Astrocyte (in vitro differentiated cells and primary cell): ENCODE measurements at regions not wholly inside any gene's neighbourhood (a gene's known extent, or its start where the extent isn't known, plus 50 kb on each side); places are given as distances from the start of the nearest gene placed in this dataset.

Source experiments
- DNase-seq: peaks from one replicate; pipeline ENCODE4 v3.0.0-alpha.2; 2010; ENCODE audit warnings: low read depth
- FAIRE-seq: peaks from 2 replicates; lab custom pipeline; 2011; peaks lifted over from hg19 to GRCh38; lab: Jason Lieb, UNC
- H2AFZ ChIP-seq: 2 replicates; pipeline ENCODE4 v1.6.0; 2012; ENCODE audit warnings: low read depth, low read length, inconsistent platforms
- H3K27ac ChIP-seq: 2 replicates; pipeline ENCODE4 v1.5.1; 2011; ENCODE audit warnings: low read depth, low read length, inconsistent platforms
- H3K27me3 ChIP-seq: 2 replicates; pipeline ENCODE4 v1.6.0; 2011; ENCODE audit warnings: low read length, inconsistent platforms; ENCODE audit not compliant: insufficient read depth
- H3K36me3 ChIP-seq: 2 replicates; pipeline ENCODE4 v1.5.1; 2011; ENCODE audit warnings: low read length, inconsistent platforms; ENCODE audit not compliant: insufficient read depth
- H3K4me1 ChIP-seq: 2 replicates; pipeline ENCODE4 v1.5.1; 2011; ENCODE audit warnings: low read length, inconsistent platforms; ENCODE audit not compliant: insufficient read depth
- H3K4me2 ChIP-seq: 2 replicates; pipeline ENCODE4 v1.6.0; 2012; ENCODE audit warnings: low read length, inconsistent platforms
- H3K4me3 ChIP-seq: 2 replicates; pipeline ENCODE4 v1.5.1; 2011; ENCODE audit warnings: low read depth, mild to moderate bottlenecking, low read length, inconsistent platforms; ENCODE audit not compliant: insufficient read depth
- H3K79me2 ChIP-seq: 2 replicates; pipeline ENCODE4 v1.6.0; 2012; ENCODE audit warnings: mild to moderate bottlenecking, low read length, inconsistent platforms; ENCODE audit not compliant: insufficient read depth
- H3K9ac ChIP-seq: 2 replicates; pipeline ENCODE4 v1.6.0; 2012; ENCODE audit warnings: mild to moderate bottlenecking, low read length, inconsistent platforms
- H3K9me3 ChIP-seq: 2 replicates; pipeline ENCODE4 v1.5.1; 2012; ENCODE audit warnings: low read depth, mild to moderate bottlenecking, low read length, inconsistent platforms; ENCODE audit not compliant: insufficient read depth
- H4K20me1 ChIP-seq: 2 replicates; pipeline ENCODE4 v1.6.0; 2012; ENCODE audit warnings: low read length, inconsistent platforms; ENCODE audit not compliant: insufficient read depth
- H3K27ac Mint-ChIP-seq: one replicate; pipeline ENCODE4 v1.8.0; 2021; ENCODE audit warnings: mild to moderate bottlenecking, mixed read lengths; ENCODE audit not compliant: unreplicated experiment
- H3K27me3 Mint-ChIP-seq: one replicate; pipeline ENCODE4 v1.8.0; 2021; ENCODE audit warnings: low read depth, mixed read lengths; ENCODE audit not compliant: unreplicated experiment
- H3K36me3 Mint-ChIP-seq: one replicate; pipeline ENCODE4 v1.8.0; 2021; ENCODE audit warnings: low read depth, mixed read lengths; ENCODE audit not compliant: unreplicated experiment
- H3K4me1 Mint-ChIP-seq: one replicate; pipeline ENCODE4 v1.8.0; 2021; ENCODE audit warnings: low read depth, mixed read lengths; ENCODE audit not compliant: unreplicated experiment
- H3K4me3 Mint-ChIP-seq: one replicate; pipeline ENCODE4 v1.8.0; 2021; ENCODE audit warnings: mild to moderate bottlenecking, moderate library complexity, mixed read lengths; ENCODE audit not compliant: unreplicated experiment
- H3K9me3 Mint-ChIP-seq: one replicate; pipeline ENCODE4 v1.8.0; 2021; ENCODE audit warnings: mild to moderate bottlenecking, mixed read lengths; ENCODE audit not compliant: unreplicated experiment
- EZH2 ChIP-seq: IDR thresholded peaks from 2 replicates; pipeline ENCODE4 v1.6.1; 2012; ENCODE audit warnings: mild to moderate bottlenecking, low read length, inconsistent platforms; ENCODE audit not compliant: insufficient read depth
- TF ChIP-seq, protein P1 (sequence below): IDR thresholded peaks from 2 replicates; pipeline ENCODE4 v1.5.1; 2011; ENCODE audit warnings: low read depth, mild to moderate bottlenecking, inconsistent platforms, low read length, moderate library complexity; ENCODE audit not compliant: insufficient read depth

GRCh38 chr4:151960449-151961230, 199.8 kb upstream of the GATB start:
- peaks cover 3% of the 10 kb centered on the region for H3K9me3 Mint-ChIP-seq
- FAIRE-seq: no peak
- H3K4me2 ChIP-seq: no peak overlapping the region
- TF ChIP-seq, protein P1, sequence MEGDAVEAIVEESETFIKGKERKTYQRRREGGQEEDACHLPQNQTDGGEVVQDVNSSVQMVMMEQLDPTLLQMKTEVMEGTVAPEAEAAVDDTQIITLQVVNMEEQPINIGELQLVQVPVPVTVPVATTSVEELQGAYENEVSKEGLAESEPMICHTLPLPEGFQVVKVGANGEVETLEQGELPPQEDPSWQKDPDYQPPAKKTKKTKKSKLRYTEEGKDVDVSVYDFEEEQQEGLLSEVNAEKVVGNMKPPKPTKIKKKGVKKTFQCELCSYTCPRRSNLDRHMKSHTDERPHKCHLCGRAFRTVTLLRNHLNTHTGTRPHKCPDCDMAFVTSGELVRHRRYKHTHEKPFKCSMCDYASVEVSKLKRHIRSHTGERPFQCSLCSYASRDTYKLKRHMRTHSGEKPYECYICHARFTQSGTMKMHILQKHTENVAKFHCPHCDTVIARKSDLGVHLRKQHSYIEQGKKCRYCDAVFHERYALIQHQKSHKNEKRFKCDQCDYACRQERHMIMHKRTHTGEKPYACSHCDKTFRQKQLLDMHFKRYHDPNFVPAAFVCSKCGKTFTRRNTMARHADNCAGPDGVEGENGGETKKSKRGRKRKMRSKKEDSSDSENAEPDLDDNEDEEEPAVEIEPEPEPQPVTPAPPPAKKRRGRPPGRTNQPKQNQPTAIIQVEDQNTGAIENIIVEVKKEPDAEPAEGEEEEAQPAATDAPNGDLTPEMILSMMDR: no peak
- no peaks in the 10 kb centered on the region for H3K9me3 ChIP-seq
- H3K27ac ChIP-seq: no peak overlapping the region
- no peaks in the 10 kb centered on the region for H3K36me3 ChIP-seq
- DNase-seq: no peak
- H3K4me3 Mint-ChIP-seq: no peak overlapping the region
- H4K20me1 ChIP-seq: no peaks in the 10 kb centered on the region
- H3K36me3 Mint-ChIP-seq: no peaks in the 10 kb centered on the region
- no peaks in the 10 kb centered on the region for H3K79me2 ChIP-seq
- H3K27ac Mint-ChIP-seq: no peak overlapping the region
- peaks cover 3% of the 10 kb centered on the region for H3K27me3 ChIP-seq
- no peak overlapping the region for H3K9ac ChIP-seq
- no peak overlapping the region for H3K4me3 ChIP-seq
- no peak overlapping the region for H2AFZ ChIP-seq
- peaks cover 7% of the 10 kb centered on the region for H3K4me1 ChIP-seq
- peaks cover 14% of the 10 kb centered on the region for H3K4me1 Mint-ChIP-seq
- peaks cover 8% of the 10 kb centered on the region for H3K27me3 Mint-ChIP-seq

- H3K9me3 ChIP-seq: no peaks in the 10 kb centered on the region
- DNase-seq (peak; percentile 10), FAIRE-seq (peak; percentile 77)
- H3K9ac ChIP-seq: no peak overlapping the region
- H3K4me2 ChIP-seq: peak overlapping the region; percentile 16
- H3K36me3 ChIP-seq: no peaks in the 10 kb centered on the region
- H4K20me1 ChIP-seq: no peaks in the 10 kb centered on the region
- Mint-ChIP-seq H3K4me3 (no peak overlapping the region), H3K4me1 (peaks cover 12% of the 10 kb centered on the region), H3K36me3 (no peaks in the 10 kb centered on the region), H3K27ac (no peak overlapping the region), H3K27me3 (peaks cover 18% of the 10 kb centered on the region), H3K9me3 (peaks cover 1% of the 10 kb centered on the region)
- no peak overlapping the region for H2AFZ ChIP-seq
- TF ChIP-seq, protein P1: no peak
- no peak for TF ChIP-seq EZH2
- peaks cover 3% of the 10 kb centered on the region for H3K27me3 ChIP-seq
- H3K4me1 ChIP-seq: peaks cover 8% of the 10 kb centered on the region
- peak overlapping the region; percentile 10 for H3K27ac ChIP-seq
- no peaks in the 10 kb centered on the region for H3K79me2 ChIP-seq
- H3K4me3 ChIP-seq: no peak overlapping the region
Observed at GRCh38 chr4:151957153-151957552, 196.3 kb upstream of the GATB start.

DNA sequence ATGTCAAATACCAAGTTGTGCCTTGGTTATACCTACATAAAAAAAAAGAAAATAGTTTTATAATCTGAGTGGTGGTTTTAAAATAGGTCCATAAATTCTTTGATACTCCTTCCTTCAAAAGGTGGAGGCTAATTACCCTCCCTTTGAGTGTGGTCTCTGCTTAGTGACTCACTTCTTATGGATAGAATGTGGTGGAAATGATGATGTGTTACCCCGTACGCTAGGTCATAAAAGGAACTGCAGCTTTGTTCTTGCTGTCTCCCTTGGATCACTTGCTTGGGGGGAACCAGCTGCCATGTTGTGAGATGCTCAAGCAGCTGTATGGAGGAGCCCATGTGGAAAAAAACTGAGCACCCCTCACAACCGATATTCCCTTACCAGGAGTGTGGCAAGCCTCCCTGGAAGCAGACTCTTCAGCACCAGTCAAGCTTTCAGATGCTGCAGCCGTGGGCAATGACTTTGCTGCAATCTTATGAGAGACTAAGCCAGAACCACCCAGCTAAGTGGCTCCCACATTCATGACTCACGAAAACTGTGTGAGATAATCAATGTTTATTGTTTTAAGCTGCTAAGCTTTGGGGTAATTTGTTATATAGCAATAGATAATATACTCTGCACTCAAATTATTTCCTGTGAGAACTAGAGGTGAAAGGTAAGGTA, 195.0 kb upstream of the GATB start:
- Mint-ChIP-seq H3K27me3 (peaks cover 16% of the 10 kb centered on the region), H3K4me1 (peaks cover 16% of the 10 kb centered on the region), H3K27ac (no peak overlapping the region), H3K4me3 (no peak overlapping the region), H3K9me3 (no peaks in the 10 kb centered on the region), H3K36me3 (no peaks in the 10 kb centered on the region)
- DNase-seq (peak; percentile 67), FAIRE-seq (no peak)
- Histone ChIP-seq H3K9ac (no peak overlapping the region), H3K4me3 (peak overlapping the region; percentile 23), H2AFZ (no peak overlapping the region), H3K27ac (no peak overlapping the region), H3K27me3 (no peaks in the 10 kb centered on the region), H3K36me3 (no peaks in the 10 kb centered on the region), H3K9me3 (no peaks in the 10 kb centered on the region), H3K4me2 (peak overlapping the region; percentile 24), H3K4me1 (peaks cover 8% of the 10 kb centered on the region), H3K79me2 (no peaks in the 10 kb centered on the region), H4K20me1 (no peaks in the 10 kb centered on the region)
- TF ChIP-seq EZH2: no peak
- TF ChIP-seq, protein P1: no peak
